Right atrium auricular region (tissue), 2 donors: ENCODE measurements at regions not wholly inside any gene's neighbourhood (a gene's known extent, or its start where the extent isn't known, plus 50 kb on each side); places are given as distances from the start of the nearest gene placed in this dataset.

ENCODE experiments used
- DNase-seq: peaks from one replicate; pipeline ENCODE4 v3.0.0-alpha.2; 2019; ENCODE audit warnings: low spot score
- H3K27ac ChIP-seq, 2 donors: fragments of 200-600 bp; sonication (generic); 1 replicate in 1 of 2; 2 replicates in 1 of 2; pipeline ENCODE4 v1.5.1; 2016 to 2019
- H3K27me3 ChIP-seq, 2 donors: fragments of 200-600 bp; sonication (generic); one replicate each; pipeline versions ENCODE4 v1.5.1 to v1.6.0; 2017 to 2019
- H3K36me3 ChIP-seq: fragments of 200-600 bp; sonication (generic); one replicate; pipeline ENCODE4 v1.5.1; 2016
- H3K4me1 ChIP-seq, 2 donors: fragments of 200-600 bp; sonication (generic); one replicate each; pipeline versions ENCODE4 v1.5.1 to v1.6.0; 2017 to 2019
- H3K4me3 ChIP-seq, 2 donors: fragments of 200-600 bp; sonication (generic); 1 replicate in 1 of 2; 2 replicates in 1 of 2; pipeline ENCODE4 v1.5.1; 2017 to 2019; ENCODE audit warnings: mild to moderate bottlenecking in 1 of 2, moderate library complexity in 1 of 2
- H3K9me3 ChIP-seq, 2 donors: fragments of 200-600 bp; sonication (generic); one replicate each; pipeline ENCODE4 v1.5.1; 2019
- TF ChIP-seq, protein P1 (sequence below), 2 donors: fragments of 200-600 bp; sonication (generic); IDR thresholded peaks; one replicate each; pipeline ENCODE4 v1.5.1; 2019; ENCODE audit warnings: antibody characterized with exemption in 2 of 2

DNA sequence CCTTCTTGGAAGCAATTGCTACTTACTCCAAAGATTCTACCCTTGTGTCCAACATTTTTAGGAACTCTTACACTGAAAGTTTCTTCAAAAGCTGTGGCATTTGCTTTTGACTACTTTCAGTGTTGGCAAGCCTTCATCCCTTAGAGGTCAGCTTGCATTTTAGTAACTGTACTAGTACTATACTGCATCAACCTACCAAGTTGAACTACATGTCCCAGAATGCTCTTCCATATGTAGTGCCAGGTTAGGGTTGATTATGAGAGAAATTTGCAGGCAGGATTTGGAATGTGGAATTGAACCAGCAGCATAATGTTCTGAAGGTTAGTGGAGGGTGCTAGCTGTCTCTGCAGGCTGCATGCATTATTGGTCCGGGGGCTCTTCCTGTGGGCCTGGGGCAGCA, 189.9 kb upstream of the FOXN2 start:
- H3K27me3 ChIP-seq: no peaks in the 10 kb centered on the region
- H3K9me3 ChIP-seq: no peaks in the 10 kb centered on the region
- no peak for DNase-seq
- no peaks in the 10 kb centered on the region for H3K36me3 ChIP-seq
- TF ChIP-seq, protein P1, sequence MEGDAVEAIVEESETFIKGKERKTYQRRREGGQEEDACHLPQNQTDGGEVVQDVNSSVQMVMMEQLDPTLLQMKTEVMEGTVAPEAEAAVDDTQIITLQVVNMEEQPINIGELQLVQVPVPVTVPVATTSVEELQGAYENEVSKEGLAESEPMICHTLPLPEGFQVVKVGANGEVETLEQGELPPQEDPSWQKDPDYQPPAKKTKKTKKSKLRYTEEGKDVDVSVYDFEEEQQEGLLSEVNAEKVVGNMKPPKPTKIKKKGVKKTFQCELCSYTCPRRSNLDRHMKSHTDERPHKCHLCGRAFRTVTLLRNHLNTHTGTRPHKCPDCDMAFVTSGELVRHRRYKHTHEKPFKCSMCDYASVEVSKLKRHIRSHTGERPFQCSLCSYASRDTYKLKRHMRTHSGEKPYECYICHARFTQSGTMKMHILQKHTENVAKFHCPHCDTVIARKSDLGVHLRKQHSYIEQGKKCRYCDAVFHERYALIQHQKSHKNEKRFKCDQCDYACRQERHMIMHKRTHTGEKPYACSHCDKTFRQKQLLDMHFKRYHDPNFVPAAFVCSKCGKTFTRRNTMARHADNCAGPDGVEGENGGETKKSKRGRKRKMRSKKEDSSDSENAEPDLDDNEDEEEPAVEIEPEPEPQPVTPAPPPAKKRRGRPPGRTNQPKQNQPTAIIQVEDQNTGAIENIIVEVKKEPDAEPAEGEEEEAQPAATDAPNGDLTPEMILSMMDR (IDR thresholded peaks at IDR 0.05): no peak
- H3K4me3 ChIP-seq: no peak overlapping the region
- H3K27ac ChIP-seq: no peak overlapping the region
- no peaks in the 10 kb centered on the region for H3K4me1 ChIP-seq

DNA sequence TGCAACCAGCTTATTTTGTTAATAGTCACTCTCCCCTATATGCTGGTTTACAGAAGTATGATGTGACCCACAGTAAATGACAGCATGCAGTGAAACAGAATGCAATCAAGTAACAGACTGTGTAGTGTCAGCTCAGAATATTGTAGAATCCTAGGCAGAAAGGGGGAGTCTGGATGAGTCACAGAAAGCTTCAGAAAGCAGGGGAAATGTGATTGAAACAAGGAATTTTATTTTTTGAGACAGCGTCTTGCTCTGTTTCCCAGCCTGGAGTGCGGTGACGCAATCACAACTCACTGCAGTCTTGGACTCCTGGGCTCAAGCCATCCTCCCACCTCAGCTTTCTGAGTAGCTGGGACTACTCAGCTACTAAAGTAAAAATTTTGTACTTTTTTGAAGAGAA, 188.3 kb upstream of the FOXN2 start:
- DNase-seq: peak; percentile 73
- Histone ChIP-seq H3K27ac (no peak overlapping the region), H3K4me1 (no peaks in the 10 kb centered on the region), H3K27me3 (no peaks in the 10 kb centered on the region), H3K9me3 (no peaks in the 10 kb centered on the region), H3K4me3 (no peak overlapping the region), H3K36me3 (no peaks in the 10 kb centered on the region)
- TF ChIP-seq, protein P1 (IDR thresholded peaks at IDR 0.05): no peak

DNA sequence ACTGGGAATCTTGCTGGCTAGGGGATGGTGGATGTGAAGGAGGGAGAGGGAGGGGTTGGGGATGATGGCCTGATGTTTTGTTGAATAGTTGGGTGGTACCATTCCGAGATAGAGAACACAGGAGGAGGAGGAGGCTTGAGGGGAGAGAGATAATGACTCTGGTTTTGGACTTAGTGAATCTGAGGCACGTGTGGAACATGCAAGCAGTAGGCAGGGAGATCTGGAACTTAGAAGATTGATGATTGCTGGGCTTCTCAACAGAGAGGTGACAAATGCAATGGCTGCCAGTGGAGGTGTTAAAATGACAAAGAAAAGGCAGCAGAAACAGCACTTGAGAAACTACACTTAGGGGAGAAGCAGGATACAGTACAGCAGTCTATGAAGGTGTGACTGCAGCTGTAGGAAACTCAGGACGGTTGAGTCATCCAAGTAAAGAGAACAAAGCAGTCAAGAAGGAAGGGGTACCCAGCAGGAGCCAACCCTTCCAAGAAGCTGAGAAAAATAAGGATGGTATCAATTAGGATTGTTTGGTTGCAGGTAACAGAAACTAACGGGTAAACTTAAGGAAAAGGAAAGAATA, 186.8 kb upstream of the FOXN2 start:
- no peak overlapping the region for H3K4me3 ChIP-seq
- no peaks in the 10 kb centered on the region for H3K4me1 ChIP-seq
- H3K36me3 ChIP-seq: no peaks in the 10 kb centered on the region
- no peaks in the 10 kb centered on the region for H3K9me3 ChIP-seq
- no peak for DNase-seq
- H3K27ac ChIP-seq: no peak overlapping the region
- H3K27me3 ChIP-seq: no peaks in the 10 kb centered on the region
- TF ChIP-seq, protein P1 (IDR thresholded peaks at IDR 0.05): no peak

DNA sequence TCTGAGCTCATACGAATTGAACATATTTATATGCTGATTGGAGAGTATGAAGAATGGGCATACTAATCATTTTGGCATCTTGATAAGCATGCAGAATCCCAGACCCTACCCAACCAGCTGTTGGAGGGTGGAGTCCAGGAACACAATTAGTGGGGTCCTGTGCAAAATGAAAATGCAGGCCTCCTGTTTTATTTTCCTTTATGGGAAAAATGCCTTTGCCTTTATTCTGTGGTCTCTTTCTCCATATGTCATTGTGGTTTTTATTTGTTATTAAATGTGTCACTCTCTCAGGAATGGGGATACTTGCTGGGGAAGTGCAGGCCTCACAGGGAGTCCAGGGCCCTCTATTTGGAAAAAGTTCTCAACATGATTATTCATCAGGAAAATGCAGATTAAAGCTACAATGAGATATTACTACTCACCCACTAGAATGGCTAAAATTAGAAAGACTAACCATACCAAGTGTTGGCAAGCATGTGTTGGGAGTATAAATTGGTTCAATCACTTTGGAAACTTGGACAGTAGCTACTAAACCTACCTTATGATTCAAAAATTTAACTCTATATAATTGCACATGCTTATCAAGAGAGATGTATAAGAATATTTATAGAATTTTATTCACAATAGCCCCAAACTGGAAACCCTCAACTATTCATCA, 185.1 kb upstream of the FOXN2 start:
- Histone ChIP-seq H3K27me3 (no peaks in the 10 kb centered on the region), H3K4me1 (no peaks in the 10 kb centered on the region)
- TF ChIP-seq, protein P1 (IDR thresholded peaks at IDR 0.05): no peak

DNA sequence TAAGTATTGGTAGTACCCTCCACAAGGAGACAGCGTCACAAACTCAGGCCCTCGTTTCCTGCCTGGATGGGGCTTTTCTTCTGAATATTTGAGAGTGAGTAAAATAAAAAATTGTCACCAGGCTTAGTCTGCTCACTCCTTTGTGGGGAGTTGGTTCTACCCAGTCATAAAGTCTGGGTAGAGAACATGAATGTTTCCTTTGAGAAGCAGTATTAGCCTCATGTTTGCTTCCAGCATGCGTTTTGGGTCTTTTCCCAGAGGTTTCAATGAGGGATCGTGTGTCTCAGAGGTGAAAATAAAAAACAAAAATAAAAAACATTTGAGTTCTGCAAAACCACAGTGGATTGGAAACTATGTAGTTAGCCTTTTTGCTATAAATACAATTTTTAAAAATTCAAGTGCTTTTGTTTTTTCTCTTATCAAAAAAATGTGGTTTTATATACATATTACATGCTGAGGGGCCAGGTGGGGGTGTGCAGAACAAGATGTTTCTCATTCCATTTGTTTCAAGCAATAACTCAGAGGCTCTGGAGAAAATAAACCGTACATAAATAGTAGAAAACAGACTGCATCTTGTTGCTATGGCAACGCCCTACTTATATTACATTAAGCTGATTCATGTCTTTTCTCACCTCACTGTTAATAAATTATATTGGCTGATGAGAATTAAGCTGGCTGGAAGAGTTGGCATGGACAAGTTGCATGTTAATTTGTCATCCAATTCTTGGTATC, 182.8 kb upstream of the FOXN2 start:
- Histone ChIP-seq H3K27ac (no peak overlapping the region), H3K9me3 (no peaks in the 10 kb centered on the region), H3K27me3 (no peaks in the 10 kb centered on the region), H3K4me3 (no peak overlapping the region), H3K4me1 (no peaks in the 10 kb centered on the region), H3K36me3 (no peaks in the 10 kb centered on the region)
- no peak for DNase-seq
- TF ChIP-seq, protein P1 (IDR thresholded peaks at IDR 0.05): no peak

More for the DNA sequence above, 185.1 kb upstream of the FOXN2 start:
- Histone ChIP-seq H3K9me3 (no peaks in the 10 kb centered on the region), H3K36me3 (no peaks in the 10 kb centered on the region), H3K27ac (no peak overlapping the region), H3K4me3 (no peak overlapping the region)
- no peak for DNase-seq
